AG09309 (cell line): ENCODE measurements at regions not wholly inside any gene's neighbourhood (a gene's known extent, or its start where the extent isn't known, plus 50 kb on each side); places are given as distances from the start of the nearest gene placed in this dataset.

ENCODE experiments used
- DNase-seq: peaks from one replicate; pipeline ENCODE4 v3.0.0-alpha.2; 2010; ENCODE audit warnings: low read depth
- H3K4me3 ChIP-seq: 2 replicates; pipeline ENCODE4 v1.5.1; 2011; ENCODE audit warnings: mild to moderate bottlenecking, low read depth, low read length, moderate library complexity; ENCODE audit not compliant: control insufficient read depth
- TF ChIP-seq, protein P1 (sequence below): IDR thresholded peaks from 2 replicates; pipeline ENCODE4 v1.5.1; 2011; ENCODE audit warnings: mild to moderate bottlenecking, low read depth, low read length, inconsistent platforms; ENCODE audit not compliant: insufficient read depth, control insufficient read depth; ENCODE audit errors: missing control alignments

GRCh38 chr3:88225326-88226008 is 75.7 kb downstream of the C3orf38 start:
- no peak overlapping the region for H3K4me3 ChIP-seq
- DNase-seq = no peak
- TF ChIP-seq, protein P1, sequence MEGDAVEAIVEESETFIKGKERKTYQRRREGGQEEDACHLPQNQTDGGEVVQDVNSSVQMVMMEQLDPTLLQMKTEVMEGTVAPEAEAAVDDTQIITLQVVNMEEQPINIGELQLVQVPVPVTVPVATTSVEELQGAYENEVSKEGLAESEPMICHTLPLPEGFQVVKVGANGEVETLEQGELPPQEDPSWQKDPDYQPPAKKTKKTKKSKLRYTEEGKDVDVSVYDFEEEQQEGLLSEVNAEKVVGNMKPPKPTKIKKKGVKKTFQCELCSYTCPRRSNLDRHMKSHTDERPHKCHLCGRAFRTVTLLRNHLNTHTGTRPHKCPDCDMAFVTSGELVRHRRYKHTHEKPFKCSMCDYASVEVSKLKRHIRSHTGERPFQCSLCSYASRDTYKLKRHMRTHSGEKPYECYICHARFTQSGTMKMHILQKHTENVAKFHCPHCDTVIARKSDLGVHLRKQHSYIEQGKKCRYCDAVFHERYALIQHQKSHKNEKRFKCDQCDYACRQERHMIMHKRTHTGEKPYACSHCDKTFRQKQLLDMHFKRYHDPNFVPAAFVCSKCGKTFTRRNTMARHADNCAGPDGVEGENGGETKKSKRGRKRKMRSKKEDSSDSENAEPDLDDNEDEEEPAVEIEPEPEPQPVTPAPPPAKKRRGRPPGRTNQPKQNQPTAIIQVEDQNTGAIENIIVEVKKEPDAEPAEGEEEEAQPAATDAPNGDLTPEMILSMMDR = no peak

DNA sequence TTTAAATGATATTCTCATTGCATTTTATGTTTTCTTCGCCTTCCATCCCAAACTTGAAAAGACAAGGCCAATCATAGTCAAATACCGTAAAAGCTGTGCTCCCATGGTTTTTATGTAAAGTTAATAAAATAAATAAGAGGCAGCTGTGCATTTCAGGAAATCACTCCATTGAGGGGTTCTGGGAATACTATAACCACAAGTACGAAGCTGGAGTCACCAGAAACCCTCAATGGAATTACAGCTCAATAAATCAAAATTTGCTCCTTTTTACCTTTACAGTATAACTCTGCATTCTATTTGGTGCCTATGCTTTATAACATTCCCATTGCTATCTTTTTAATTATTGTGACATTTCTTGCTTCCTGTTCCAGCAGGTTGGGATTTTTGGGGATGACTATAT is 77.2 kb downstream of the C3orf38 start:
- no peak for DNase-seq
- no peak overlapping the region for H3K4me3 ChIP-seq
- TF ChIP-seq, protein P1 = no peak

GRCh38 chr3:88230638-88231037 is 80.9 kb downstream of the C3orf38 start:
- TF ChIP-seq, protein P1 = no peak
- no peak overlapping the region for H3K4me3 ChIP-seq
- no peak for DNase-seq

DNA sequence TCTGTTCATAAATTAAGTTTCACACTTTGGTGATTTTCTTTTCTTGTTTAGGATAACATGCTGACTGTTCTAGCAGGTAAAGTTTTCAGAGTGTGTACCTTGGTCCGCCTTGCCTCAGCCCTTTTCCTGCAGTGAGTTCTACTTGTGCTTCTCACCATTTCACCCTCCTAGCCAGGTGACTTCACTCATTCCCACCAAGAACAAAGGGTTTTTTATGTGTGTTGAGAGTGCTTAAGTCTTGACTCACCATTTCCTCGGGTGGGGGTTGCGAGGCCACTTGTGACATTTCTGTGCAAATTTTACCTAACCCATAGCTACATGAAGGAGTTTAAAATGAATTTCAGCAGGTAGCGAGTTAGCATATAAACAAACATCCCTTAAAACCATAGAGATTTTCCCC is 81.4 kb downstream of the C3orf38 start:
- TF ChIP-seq, protein P1 = no peak
- H3K4me3 ChIP-seq = no peak overlapping the region
- DNase-seq = no peak

DNA sequence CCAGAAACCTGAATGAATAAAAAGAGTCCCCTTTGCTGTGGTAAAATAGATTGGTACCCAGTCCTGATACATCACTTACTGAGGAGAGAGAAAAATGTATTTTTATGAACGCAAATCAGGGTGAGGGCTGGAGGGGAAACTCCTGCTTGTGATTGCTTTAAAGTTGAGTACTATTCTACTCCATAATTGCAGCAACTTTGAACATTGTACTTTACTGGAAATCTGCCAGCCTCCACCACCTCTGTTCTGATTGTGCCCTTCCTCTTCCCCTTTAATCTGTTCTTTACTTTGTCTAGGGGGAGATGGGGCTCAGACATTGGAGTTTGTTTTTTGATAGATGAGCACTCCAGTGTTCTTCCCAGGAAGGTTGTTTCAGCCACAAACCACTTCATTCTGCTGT is 81.9 kb downstream of the C3orf38 start:
- H3K4me3 ChIP-seq = no peak overlapping the region
- no peak for DNase-seq
- TF ChIP-seq, protein P1 = no peak

DNA sequence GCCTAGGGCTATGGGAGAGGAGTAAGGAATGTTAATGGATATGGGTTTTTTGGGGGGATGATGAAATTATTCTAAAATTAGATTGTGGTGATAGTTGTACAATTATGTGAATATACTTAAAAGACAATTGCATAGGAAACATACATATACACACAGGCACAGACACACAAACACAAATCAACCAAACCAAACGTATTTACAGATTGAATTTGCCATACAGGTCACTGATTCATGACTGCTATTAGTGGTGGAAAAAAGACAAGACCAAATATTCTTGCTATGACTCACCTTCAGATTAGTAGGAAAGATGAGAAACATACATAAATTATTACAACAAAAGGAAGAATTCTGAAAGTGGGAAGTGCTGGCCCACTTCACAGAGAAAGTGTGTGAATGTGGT is 85.3 kb downstream of the C3orf38 start:
- DNase-seq = no peak
- H3K4me3 ChIP-seq = no peak overlapping the region
- TF ChIP-seq, protein P1 = no peak
